Choroid plexus epithelial cell (primary cell): ENCODE measurements at regions not wholly inside any gene's neighbourhood (a gene's known extent, or its start where the extent isn't known, plus 50 kb on each side); places are given as distances from the start of the nearest gene placed in this dataset.

ENCODE experiments used
- DNase-seq: peaks from one replicate; pipeline ENCODE4 v3.0.0-alpha.2; 2010; ENCODE audit warnings: low read depth
- H3K4me3 ChIP-seq: 2 replicates; pipeline ENCODE4 v1.5.1; 2011; ENCODE audit warnings: low read depth, mild to moderate bottlenecking, control low read depth, low read length, moderate library complexity
- TF ChIP-seq, protein P1 (sequence below): conservative IDR thresholded peaks from 2 replicates; pipeline ENCODE4 v1.5.1; 2011; ENCODE audit warnings: low read depth, mild to moderate bottlenecking, control low read depth, inconsistent platforms, low read length, moderate library complexity

DNA sequence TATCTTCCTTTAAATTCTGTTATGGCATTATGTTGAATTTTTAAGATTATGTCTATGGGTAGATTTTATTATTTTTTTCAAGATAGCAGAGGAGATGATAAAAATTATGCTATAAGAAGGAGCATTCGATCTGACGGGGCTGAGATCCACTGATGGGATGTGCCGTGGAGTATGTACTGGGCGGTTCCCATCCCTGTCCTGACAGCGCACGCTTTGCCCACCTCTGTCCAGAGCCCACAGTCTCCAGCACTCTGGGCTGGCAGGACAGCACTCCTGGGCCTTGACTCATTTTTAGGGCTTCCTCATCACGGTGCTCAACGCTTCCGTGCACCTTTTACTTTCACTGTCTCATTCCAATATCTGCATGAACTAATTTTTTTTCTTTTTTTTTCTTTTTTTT, 235.5 kb downstream of the TEX29 start:
- TF ChIP-seq, protein P1, sequence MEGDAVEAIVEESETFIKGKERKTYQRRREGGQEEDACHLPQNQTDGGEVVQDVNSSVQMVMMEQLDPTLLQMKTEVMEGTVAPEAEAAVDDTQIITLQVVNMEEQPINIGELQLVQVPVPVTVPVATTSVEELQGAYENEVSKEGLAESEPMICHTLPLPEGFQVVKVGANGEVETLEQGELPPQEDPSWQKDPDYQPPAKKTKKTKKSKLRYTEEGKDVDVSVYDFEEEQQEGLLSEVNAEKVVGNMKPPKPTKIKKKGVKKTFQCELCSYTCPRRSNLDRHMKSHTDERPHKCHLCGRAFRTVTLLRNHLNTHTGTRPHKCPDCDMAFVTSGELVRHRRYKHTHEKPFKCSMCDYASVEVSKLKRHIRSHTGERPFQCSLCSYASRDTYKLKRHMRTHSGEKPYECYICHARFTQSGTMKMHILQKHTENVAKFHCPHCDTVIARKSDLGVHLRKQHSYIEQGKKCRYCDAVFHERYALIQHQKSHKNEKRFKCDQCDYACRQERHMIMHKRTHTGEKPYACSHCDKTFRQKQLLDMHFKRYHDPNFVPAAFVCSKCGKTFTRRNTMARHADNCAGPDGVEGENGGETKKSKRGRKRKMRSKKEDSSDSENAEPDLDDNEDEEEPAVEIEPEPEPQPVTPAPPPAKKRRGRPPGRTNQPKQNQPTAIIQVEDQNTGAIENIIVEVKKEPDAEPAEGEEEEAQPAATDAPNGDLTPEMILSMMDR = no peak
- no peak for DNase-seq
- no peak overlapping the region for H3K4me3 ChIP-seq

DNA sequence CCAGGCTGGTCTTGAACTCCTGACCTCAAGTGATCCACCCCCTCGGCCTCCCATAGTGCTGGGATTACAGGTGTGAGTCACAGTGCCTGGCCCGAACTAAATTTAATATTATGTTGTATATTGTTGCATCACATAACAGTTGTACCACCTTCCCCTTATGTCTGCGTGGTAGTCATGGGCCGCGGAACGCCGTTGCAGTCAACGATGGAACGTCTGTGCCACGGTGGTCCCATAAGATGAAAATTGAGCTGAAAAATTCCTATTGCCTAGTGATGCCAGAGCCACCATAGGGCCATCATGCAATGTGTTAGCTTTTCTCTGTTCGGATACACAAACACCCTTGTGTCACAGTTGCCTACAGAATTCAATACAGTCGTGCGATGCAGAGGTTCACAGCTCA, 236.1 kb downstream of the TEX29 start:
- DNase-seq = no peak
- TF ChIP-seq, protein P1 = no peak
- H3K4me3 ChIP-seq = no peak overlapping the region

DNA sequence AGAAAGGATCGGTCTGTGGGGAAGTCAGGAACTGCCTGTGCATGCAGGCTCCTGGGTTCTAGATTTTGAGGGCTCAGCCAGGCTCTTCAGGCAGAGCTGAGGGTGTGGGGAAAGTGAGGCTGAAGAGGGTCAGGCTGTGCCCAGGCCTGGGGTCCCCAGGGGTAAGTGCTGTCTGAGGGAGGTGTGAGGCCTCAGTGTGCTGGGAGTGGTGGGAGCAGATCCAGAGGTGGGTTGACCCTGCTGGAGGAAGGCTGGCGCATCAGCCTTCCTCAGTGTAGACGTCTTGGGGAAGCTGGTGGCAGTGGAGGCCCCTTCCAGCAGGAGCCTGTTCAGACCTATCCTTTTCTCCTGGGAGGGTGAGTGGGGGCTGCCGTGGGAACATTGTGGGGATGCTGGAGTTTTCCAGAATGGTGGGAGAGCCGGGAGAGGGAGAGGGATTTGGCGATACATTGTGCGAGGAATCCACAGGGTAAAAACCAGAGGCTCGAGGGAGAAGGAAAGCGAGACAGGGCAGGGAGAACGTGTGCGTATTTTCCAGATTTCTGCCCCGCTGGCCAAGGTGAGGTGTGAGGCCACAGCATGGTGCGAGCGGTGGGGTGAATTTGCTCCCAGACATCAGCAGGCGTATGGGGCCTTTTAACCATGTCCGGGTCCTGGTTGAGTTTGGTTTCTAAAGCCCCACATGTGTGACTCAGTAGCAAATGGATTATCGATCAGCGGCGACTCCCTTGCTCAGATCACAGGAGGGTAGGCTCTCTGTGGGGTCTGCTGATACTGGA, 237.7 kb downstream of the TEX29 start:
- no peak for DNase-seq
- H3K4me3 ChIP-seq = no peak overlapping the region
- TF ChIP-seq, protein P1 = no peak

DNA sequence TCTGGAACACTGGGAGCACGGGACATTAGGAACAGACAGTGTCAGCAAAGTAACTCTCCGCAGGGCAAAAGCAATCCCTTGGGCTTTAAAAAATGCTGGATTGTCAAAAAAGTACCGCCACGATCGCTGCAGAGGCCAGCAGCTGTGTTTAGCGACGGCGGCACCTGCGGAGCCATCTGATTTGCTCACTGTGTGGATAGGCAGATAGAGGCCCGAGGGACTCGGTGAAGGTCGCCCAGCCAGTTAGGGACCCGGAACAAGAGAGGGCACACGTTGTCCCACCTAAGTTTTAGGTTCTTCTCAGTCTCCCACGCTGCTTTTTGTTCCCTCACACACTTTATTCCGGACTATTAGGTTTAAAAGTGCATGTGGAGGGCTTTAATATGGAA, 238.3 kb downstream of the TEX29 start:
- no peak overlapping the region for H3K4me3 ChIP-seq
- TF ChIP-seq, protein P1 = no peak

DNA sequence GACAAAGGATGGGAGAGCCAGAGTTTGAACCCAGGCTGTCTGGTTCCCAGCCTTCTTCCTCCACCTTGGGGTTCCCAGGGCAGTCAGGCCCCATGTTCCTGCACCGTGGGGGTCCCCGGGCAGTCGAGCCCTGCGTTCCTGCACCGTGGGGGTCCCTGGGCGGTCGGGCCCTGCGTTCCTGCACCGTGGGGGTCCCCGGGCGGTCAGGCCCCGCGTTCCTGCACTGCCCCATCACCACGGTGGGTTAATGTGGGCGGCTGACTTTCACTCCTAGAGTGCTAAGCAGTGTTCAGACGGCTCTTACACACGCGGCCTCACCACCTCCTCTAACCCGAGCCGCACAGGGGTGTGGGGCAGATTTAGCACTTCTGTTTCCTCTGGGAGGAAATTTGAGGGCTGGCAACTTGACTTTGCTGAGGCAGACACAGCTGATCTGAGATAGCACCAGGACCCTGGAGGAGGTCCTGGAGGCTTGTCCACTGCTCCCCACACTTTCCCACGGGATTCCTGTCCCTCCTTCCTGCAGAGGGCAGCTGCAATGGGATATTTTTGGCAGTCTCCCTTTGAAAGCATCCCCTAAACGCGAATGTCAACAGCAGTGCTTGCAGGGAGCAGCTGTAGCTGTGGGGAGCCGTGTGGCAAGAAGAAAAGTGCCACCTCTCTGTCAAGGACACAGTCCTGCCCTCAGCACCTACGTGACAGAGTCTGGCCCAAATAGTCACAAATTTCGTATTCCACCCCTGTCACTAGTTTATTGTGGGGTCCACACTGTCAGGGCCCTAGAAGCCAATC, 239.4 kb downstream of the TEX29 start:
- TF ChIP-seq, protein P1 = no peak
- H3K4me3 ChIP-seq = no peak overlapping the region
- DNase-seq = no peak

More for the DNA sequence above, 238.3 kb downstream of the TEX29 start:
- no peak for DNase-seq

DNA sequence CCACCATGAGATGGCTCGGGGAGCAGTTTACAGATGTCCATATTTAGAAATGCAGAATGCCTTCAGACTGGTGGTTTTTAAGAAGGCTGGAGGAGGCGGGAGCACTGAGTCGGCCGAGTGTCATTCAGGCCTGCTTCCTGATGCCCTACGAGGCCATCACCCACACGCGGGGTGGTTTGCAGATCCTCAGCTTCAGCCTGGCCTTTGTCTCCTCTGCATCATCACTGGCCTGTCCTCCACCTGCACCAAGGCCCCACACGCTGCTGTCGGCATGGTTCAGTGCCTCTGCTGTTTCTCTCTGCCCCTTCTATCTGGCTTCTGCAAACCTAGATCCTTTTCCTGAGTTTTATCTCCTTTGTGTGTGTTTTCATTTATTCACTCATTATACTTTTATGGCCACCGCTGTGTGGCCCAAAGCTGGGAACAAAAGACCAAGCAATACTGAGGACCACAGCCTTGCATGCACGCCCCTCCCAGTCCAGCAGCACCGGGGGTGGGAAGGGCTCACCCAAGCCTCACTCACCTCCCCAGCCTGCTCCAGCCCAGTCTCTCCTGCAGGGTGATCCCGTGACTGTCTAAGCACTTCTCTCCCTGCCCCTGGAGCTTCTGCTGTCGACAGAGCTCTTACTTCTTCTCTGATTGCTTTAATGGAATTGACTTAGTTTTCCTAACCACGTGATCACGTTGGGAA, 240.8 kb downstream of the TEX29 start:
- no peak overlapping the region for H3K4me3 ChIP-seq
- DNase-seq = no peak
- TF ChIP-seq, protein P1 = no peak
